Neutrophil (primary cell): ENCODE measurements at regions not wholly inside any gene's neighbourhood (a gene's known extent, or its start where the extent isn't known, plus 50 kb on each side); places are given as distances from the start of the nearest gene placed in this dataset.

Experiments
- H3K27ac ChIP-seq: fragments of 200-600 bp; sonication (generic); 2 replicates; pipeline ENCODE4 v1.5.1; 2016; ENCODE audit warnings: mild to moderate bottlenecking, moderate library complexity
- H3K27me3 ChIP-seq: fragments of 200-600 bp; sonication (generic); 2 replicates; pipeline ENCODE4 v1.6.0; 2016; ENCODE audit warnings: mild to moderate bottlenecking
- H3K36me3 ChIP-seq: fragments of 200-600 bp; sonication (generic); 2 replicates; pipeline ENCODE4 v1.5.1; 2017
- H3K4me1 ChIP-seq, 2 experiments: fragments of 200-600 bp in 1 of 2; sonication (generic) in 1 of 2; 1 replicate in 1 of 2; 2 replicates in 1 of 2; pipeline versions ENCODE4 v1.5.1 to v1.6.1; 2013 to 2016; ENCODE audit warnings: low read depth in 1 of 2, low read length in 1 of 2, mild to moderate bottlenecking in 1 of 2, moderate library complexity in 1 of 2; ENCODE audit not compliant: control insufficient read depth in 1 of 2, insufficient read depth in 1 of 2
- H3K4me3 ChIP-seq, 2 experiments: fragments of 200-600 bp in 1 of 2; sonication (generic) in 1 of 2; 1 replicate in 1 of 2; 2 replicates in 1 of 2; pipeline ENCODE4 v1.5.1; 2013 to 2016; ENCODE audit warnings: low read depth in 1 of 2, low read length in 1 of 2, mild to moderate bottlenecking in 1 of 2, moderate library complexity in 1 of 2
- H3K9me3 ChIP-seq: fragments of 200-600 bp; sonication (generic); 2 replicates; pipeline ENCODE4 v1.5.1; 2016
- TF ChIP-seq, protein P1 (sequence below): fragments of 200-600 bp; sonication (generic); IDR thresholded peaks from 2 replicates; pipeline ENCODE4 v1.5.1; 2016; ENCODE audit warnings: antibody characterized with exemption

DNA sequence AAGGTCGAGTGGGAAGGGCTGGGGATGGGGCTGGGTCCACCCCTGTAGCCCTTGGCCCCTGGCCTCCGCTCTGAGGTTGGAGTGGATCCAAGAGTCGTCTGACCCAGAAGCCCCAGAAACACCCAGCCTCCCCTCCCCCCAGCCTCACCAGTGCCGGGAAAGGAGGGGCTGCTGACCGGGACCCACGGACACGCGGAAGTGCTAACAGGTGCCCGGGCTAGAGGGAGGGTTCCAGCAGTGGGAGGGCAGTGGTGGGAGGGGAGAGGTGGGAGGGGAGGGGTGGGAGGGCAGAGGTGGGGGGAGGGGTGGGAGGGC, 131.8 kb upstream of the NKX1-1 start:
- no peak overlapping the region for H3K27ac ChIP-seq
- peaks cover 21% of the 10 kb centered on the region for H3K27me3 ChIP-seq
- H3K36me3 ChIP-seq, result no peaks in the 10 kb centered on the region
- H3K9me3 ChIP-seq, result no peaks in the 10 kb centered on the region
- TF ChIP-seq, protein P1, sequence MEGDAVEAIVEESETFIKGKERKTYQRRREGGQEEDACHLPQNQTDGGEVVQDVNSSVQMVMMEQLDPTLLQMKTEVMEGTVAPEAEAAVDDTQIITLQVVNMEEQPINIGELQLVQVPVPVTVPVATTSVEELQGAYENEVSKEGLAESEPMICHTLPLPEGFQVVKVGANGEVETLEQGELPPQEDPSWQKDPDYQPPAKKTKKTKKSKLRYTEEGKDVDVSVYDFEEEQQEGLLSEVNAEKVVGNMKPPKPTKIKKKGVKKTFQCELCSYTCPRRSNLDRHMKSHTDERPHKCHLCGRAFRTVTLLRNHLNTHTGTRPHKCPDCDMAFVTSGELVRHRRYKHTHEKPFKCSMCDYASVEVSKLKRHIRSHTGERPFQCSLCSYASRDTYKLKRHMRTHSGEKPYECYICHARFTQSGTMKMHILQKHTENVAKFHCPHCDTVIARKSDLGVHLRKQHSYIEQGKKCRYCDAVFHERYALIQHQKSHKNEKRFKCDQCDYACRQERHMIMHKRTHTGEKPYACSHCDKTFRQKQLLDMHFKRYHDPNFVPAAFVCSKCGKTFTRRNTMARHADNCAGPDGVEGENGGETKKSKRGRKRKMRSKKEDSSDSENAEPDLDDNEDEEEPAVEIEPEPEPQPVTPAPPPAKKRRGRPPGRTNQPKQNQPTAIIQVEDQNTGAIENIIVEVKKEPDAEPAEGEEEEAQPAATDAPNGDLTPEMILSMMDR, result no peak
- no peaks in the 10 kb centered on the region for H3K4me1 ChIP-seq
- H3K4me3 ChIP-seq, result no peak overlapping the region

DNA sequence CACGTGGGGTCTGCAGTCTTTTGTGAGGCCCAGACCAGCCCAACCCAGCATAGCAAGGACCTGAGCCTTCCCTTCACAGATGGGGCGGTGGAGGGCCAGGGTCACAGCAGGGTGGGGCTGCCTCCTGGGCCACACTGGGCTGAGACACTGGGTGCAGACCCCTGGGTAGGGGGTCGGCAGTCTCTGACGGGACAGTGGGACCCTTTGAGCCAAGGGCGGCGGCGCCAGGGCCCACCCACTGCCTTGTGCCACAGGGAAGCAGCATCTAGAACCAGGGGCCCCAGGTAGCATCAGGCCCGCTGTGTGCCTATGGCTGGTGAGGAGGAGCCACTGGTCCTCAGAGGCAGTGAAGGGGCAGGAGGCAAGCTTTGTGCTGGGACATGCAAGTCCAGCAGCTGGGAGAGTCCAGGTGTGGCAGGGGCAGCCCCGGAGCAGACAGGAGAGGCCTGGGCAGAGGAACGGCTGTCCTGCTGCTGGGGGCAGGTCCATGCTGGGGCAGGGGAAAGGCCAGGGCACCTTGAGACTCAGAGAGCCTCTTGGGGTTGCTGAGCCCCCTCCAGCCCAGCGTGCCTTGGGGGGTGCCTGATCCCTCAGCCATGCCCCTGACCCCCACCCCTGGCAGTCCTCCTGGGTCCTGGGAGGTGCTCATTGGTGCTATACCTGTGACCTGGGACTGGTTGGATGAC, 131.3 kb upstream of the NKX1-1 start:
- no peaks in the 10 kb centered on the region for H3K4me1 ChIP-seq
- H3K4me3 ChIP-seq, result no peak overlapping the region

DNA sequence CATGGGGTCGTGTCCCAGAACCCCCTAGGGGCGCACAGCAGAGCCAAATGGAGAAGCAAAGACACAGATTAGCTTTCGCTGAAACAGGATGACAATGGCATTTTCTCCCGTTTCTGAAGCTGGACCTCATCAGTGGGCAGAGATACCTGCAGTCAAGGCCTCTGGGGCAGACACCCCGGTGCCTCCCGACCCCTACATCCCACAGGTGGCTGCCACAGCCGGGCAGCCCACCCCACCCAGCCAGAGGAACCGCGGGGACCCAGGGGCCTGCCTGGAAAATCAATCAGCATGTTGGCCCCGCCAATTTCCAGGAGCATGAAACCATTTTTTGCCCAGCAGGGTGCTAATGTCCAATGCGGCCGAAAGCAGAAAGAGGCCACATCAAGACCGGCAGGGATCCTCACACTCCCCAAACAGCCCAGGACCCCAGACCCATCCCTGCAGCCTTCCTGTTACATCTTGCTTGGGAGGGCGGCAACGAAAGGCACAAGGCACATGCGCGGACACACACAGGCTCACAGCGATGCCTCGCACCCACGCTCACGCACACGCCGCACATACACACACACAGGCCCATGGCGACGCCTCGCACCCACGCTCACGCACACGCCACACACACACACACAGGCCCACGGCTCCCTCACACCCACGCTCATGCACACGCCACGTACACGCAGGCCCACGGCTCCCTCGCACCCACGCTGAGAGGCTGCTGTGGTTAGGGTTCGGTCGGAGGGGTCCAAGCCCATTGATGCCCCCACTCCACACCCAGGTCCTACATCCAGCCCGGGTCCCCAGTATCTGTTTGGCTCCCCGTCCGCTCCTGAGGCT, 130.6 kb upstream of the NKX1-1 start:
- no peaks in the 10 kb centered on the region for H3K4me1 ChIP-seq
- H3K4me3 ChIP-seq, result no peak overlapping the region
- H3K27me3 ChIP-seq, result peaks cover 33% of the 10 kb centered on the region
- TF ChIP-seq, protein P1, result no peak
- no peaks in the 10 kb centered on the region for H3K36me3 ChIP-seq
- no peak overlapping the region for H3K27ac ChIP-seq
- no peaks in the 10 kb centered on the region for H3K9me3 ChIP-seq

More for the DNA sequence above, 131.3 kb upstream of the NKX1-1 start:
- Histone ChIP-seq H3K36me3 (no peaks in the 10 kb centered on the region), H3K27me3 (peaks cover 25% of the 10 kb centered on the region), H3K9me3 (no peaks in the 10 kb centered on the region), H3K27ac (no peak overlapping the region)
- TF ChIP-seq, protein P1, result no peak

GRCh38 chr4:1535926-1536578, 129.8 kb upstream of the NKX1-1 start:
- H3K36me3 ChIP-seq, result no peaks in the 10 kb centered on the region
- H3K4me3 ChIP-seq, result no peak overlapping the region
- no peaks in the 10 kb centered on the region for H3K9me3 ChIP-seq
- TF ChIP-seq, protein P1, result no peak
- no peak overlapping the region for H3K27ac ChIP-seq
- peaks cover 39% of the 10 kb centered on the region for H3K27me3 ChIP-seq
- H3K4me1 ChIP-seq, result no peaks in the 10 kb centered on the region

GRCh38 chr4:1534876-1535526, 128.8 kb upstream of the NKX1-1 start:
- Histone ChIP-seq H3K27ac (no peak overlapping the region), H3K9me3 (no peaks in the 10 kb centered on the region), H3K4me3 (no peak overlapping the region), H3K27me3 (peaks cover 39% of the 10 kb centered on the region), H3K36me3 (no peaks in the 10 kb centered on the region), H3K4me1 (no peaks in the 10 kb centered on the region)
- TF ChIP-seq, protein P1, result no peak
